ENCODE measurements at regions not wholly inside any gene's neighbourhood (a gene's known extent, or its start where the extent isn't known, plus 50 kb on each side); places are given as distances from the start of the nearest gene placed in this dataset.

DNA sequence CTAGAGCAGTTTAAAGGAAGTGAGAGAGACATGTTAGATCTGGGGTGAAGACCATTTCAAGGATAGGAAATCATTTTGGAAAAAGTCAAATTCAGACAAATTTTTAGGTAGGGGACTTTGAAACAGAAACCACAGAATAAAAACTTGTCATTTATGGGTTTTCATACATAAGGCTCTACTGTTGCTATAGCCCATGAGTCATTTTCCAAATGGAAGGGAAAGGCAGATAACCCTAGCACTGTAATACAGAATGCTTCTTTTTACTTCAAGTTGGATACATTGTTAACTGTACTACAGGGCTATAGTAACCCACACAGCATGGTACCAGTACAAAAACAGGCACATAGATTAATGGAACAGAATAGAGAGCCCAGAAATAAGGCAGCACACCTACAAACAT lies 455.4 kb downstream of the EBF1 start:
- no peak for DNase-seq

DNA sequence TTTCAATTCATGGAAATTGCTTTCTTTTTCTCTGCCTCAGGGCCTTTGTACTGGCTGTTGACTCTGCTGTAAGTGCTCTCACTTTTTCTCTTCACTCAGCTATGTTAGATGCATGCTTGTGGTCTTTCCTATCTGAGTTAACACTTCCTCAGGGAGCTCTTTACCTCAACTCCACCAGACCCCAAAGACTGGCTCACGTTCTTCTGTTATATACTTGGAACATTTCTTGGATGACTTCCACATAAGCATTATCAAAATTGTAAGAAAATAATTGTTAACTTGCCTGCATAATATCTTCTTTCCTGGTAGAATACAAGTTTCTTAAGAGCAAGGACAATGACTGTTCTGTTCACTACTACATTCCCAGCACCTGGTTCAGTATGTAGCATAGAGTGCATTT lies 455.9 kb downstream of the EBF1 start:
- no peak for DNase-seq

DNA sequence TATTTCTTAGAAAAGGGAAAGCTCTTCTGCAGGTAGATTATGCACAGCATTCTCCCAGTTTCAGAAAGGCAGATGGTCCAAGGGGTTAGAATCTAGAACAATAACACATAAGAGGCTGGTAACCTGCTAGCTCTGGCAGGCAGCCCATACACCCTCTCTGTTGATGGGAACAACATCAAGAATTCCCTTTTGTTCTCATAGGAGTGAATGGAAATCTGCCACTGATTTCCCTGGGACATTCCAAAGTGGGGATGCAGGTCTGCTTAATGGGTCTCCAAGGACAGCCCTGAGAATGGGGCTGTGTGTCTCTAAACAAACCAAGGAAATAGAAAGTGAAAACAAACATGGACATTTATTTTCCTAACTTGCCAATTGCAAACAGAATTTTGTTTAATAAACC lies 456.8 kb downstream of the EBF1 start:
- DNase-seq, result no peak

DNA sequence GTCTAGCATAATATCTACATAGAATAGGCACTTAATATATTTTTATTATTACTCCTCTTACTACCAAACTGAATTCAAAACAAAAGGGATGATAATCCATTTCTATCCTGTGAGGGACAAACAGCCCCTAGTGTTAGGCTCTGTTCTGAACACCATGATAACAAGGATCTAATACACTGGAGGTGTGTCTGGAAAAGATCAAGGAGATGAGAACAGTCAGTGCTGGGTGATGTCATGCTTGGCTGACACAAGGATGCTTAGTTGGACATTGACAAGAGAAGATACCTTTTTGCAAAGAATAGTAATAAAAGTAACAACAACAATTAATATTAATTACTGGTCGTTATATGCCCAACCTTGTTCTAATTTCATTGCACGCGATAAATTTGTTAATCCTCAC lies 458.7 kb downstream of the EBF1 start:
- no peak for DNase-seq

DNA sequence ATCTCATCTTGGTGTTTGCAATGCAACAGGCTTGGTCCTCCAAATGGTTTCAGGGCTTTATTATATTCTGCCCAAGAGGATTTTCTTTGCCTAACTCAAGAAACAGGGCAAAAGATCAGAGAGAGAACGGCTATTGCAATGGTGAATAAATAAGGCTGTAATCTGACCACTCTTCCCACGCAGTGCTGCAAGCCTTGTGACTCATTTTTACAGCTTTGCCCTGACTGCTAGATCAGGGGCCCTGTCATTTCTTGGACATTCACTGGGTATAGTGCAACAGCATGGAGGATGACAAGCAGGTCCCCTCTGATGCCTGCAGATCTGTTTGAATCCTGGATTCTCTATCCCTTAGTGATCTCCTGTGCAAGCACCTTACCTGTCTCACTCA lies 459.1 kb downstream of the EBF1 start:
- no peak for DNase-seq

DNA sequence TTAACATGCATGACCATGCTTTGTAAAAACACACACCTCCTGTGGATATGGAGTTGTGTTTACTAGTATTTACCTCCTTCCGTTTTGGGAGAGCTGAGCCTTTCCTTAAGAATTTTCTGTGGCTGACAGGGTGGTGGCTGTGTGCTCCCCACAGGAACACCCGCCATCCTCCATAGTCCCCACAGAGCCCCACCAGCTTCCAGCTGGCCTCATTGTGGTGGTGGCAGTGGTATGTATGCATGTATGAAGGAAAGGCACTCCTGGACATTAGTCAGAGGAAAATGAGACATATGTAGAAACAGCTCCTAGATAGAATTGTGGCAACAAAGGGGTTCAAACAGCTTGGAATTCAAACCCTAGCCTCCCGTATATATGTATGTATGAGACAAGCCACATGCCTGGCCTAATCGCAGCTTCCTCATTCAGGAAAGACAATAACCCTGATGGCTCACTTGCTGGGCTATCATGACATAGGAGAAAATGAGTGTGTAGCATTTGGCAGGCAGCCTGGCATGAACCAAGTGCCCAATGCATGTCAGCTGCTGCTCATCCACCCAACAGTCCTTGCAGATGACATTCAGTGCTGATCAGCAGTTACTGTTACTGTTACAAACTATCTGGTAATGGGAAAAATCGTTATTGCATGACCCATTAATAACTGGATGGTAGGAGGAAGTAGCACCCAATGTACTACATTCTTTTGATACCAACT lies 459.7 kb downstream of the EBF1 start:
- no peak for DNase-seq

DNA sequence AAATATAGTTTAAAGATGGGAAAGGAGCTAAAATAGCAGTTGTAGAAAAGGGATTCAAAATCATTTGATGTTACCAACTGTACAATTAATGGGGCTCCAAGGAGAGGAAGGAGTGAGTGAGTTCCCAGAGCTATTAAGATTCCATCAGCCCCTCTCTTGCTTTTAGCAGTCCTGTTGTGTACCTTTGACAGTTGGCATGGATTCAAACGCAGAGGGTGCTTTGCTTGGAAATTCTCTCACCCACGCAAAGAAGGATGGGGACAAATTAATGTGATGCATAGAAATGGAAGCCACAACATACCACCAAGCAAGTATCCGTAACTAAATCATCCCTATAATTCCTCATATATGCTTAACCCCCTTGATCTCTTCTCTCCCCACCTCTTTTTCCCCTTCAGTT lies 461.3 kb downstream of the EBF1 start:
- no peak for DNase-seq

DNA sequence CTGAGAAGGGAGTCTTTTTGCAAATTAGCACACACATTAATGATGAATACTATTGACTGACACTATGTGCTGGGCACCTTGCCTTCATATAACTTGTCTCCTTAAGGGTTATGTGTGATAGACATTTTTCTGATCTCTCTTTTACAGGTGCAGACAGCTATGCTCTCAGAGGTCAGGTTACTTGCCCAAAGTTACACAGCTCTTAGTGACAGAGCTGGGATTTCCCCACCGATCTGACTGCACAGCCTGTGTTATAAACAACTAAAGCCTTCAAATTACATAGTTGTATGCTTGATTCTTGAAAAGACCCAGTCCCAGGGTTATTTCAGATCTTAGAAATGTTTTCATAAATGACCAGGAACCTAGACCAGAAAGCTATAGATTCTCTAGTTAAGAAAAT lies 462.7 kb downstream of the EBF1 start:
- no peak for DNase-seq

DNA sequence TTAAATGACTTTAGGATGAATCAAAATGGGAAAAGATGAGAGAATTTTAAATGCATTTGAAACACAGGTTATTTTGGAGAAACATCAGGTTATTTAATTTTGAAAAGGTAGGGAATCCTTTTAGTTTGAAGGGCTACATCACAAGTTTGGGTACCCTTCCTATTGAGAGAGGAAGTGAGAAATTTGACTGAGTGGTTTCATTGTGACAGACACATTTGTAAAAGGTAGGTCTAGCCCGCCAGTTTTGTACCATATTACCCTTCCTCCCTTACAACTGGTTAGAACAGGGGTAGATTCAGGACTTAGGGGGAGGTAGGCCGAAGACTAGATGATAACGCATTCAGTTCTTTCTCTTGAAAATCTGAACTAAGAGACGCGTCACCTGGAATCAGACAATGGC lies 464.2 kb downstream of the EBF1 start:
- DNase-seq, result no peak

DNA sequence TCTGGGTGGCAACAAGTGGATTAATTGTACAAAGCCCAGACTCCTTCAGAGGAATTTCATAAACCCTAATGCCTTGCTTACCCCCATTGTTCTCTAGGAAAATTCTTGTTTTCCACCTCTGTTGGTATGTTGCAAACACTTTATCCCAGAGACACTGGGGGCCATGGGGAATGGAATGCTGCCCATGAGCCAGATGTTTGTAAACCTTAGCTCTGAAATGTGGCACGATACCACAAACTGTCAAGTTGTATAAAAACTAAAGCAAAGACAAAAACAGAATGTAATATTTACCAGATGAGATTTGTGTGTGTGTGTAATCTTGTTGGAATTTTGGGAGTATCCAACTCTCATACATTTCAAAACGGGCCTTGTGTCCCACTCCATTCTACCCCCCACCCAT lies 465.0 kb downstream of the EBF1 start:
- DNase-seq, result no peak

DNA sequence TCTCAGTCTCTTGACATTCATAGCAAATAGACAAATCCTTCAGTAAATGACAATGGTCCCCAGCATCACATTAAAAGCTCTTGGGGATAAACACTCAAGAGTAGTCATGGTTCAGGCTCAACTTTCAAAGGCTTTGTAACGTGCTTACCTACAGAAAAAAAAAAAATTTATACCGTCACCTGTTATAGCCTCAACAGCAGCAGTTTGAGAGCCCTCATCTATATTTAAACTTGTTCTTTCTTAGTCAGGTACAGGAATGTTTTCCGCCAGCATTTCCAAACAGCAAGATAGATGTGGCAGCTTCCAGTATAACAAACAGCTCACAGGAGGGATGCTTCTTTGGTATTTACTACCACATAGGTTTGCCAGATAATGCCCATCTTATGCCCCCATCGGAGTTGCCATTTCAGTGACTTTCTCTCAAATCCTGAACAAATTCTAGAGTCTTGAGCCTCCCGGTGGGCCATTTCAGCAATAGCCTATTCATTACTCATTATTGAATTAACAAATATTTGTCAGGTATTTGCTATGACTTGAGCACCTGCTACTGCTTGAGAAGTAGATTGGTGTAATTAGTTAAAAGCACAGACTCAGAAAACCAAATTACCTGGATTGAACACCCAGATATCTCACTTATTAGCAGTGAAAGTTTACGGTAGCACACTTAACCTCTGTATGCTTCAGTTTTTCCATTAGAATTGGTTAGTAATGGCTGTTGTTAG lies 470.0 kb downstream of the EBF1 start:
- no peak for DNase-seq

DNA sequence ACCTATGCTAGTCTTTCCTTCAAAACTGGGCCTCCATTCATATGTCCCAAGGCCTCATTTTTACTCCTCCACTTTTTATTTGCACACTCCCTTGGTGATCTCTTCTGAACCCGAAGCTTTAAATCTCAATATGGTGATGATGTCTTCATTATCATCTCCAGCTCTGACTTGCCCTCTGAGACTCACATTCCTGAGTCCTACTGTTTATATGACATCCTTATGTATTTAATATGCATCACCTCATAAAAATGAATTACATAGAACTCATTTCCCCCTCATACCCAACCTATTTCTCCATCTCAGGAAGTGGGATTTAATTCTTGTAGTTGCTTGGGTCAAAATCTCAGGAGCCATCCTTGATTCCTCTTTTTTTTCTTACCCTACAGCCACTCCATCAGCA lies 473.0 kb downstream of the EBF1 start:
- DNase-seq, result no peak

DNA sequence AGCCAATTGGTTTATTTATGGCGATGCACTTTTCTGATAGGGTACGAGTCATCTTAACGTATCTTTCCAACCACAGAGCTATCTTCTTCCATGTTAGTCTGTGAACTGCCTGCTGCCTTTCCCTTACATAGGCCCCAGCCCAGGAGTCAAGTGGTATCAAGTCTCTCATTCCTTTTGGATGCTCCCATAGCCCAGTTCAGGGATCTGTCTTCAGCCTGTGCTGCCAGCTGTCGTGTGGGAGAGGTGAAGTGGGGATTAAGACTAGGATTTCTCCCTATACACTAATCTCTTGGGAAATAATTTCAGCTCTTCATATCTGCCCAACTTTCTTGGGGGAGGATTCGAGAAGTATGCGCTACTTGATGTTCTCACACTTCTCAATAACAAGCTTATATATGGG lies 475.7 kb downstream of the EBF1 start:
- no peak for DNase-seq

DNA sequence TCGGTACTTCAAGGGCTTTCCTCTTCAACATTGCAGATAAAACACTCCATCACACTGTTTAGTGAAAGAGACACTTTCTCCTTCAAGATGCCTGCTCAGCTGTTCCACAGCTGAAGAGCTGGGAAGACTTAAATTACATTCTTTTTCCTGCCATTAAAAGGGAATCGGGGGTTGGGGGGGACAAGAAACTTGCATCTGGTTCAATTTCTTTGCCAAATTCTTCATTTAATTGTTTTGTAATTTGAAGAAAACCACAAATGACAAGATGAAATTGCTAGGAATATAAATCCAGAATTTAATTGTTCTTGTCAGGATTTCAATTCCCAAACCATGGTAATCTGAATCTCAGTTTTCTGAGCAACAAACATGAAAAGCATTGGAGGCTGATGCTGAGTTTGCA lies 478.3 kb downstream of the EBF1 start:
- no peak for DNase-seq

DNA sequence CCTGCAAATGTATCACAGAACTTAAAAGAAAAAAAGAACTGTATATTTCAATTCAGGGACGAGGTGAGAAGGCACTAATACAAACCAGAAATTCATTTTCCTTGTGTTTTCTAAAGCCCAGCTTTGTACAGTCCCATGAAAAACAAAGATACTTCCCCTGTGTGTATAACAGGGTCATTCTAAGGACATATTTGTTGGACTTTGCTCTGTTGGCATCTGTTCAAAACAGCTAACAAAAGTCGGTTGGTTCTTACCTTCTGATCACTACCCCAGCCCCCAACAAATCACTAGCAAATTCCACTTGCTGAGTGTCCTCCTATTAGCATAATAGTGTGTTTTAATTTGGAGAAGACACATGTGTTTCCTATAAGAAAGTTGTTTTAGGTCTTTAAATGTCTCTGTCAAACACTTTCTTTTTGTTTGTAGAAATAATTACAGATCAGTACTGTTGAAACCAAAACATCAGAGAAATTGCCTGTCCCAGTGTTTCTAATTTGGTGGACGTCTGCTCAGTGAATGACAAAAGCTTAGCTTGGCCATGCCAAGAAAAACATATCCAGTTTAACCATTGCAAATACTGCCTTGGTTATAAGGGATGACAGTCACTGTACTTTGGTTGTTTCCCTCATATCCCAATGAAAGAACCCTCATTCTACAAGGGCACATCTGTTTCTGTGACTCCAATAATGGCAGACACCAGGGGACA lies 480.5 kb downstream of the EBF1 start:
- DNase-seq, result no peak

DNA sequence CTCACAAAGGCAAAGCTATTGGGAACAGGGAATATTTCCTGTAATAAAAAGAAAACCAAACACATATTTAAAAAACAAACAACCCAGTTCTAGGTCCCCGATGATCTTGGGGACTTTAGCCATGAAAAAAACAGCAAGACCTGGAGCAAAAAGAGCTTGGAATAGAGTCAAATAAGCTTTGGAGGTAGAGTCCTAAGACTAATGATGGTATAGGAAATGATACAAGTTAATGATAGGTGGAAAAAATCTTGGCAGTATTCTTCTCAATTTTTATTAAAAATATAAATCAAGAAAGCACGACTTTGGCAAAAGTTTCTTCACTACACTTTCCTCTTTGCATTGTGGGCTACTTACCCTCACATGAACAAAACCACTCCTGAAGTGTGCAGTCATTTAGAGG lies 481.5 kb downstream of the EBF1 start:
- DNase-seq, result no peak

DNA sequence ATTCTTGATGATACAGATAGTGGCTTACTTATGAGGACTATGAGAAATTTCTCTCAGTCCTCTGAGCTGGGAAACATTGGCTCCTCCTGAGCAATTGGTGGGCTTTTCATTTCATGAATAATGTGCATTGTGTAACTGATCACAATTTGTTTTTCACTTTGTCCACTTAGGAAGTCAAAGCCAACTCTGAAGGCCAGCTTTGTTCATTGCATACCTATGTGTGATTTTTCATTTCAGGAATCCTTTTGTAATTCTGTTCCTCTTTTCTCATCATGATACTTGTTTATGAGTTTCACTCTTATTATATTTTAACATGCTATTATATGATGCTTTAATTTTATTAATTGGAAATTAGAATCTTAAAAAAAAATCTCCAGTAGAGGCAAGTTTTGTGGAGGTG lies 483.0 kb downstream of the EBF1 start:
- DNase-seq, result no peak

DNA sequence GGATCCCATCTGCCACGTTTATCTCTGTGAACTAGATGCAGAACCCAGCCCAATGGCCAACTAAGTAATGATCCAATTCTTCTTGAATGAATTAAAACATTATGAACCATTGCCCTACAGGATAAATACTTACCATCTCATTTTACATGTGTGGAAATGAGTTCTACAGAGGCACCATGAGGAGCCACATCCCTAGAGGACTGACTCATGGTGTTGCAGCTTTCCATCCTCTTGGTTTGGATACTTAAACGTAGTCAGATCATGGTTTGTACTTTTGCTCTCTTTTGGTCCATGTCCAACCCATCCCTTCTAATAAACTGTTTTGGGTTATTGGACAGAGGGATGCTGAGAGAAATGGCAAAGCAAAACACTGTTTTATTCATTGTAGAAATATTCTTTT lies 484.8 kb downstream of the EBF1 start:
- no peak for DNase-seq

DNA sequence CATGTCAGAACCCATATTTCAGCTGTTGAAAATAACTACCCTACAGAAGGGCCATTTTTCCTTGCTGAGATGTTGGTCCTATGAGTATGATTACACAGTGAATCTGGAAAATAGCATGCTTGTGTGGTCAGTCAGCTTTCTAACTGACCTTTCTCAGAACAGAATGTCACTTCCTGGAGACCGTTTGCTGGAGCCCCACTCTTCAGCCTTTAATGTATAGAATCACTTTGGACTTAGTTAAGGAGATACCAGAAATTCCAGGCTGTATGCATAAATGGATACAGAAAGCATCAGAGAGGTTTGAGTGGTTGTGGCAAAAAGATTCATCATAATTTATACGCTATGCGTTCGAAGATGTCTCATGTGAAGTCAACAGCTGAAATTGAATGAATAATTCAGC lies 488.1 kb downstream of the EBF1 start:
- no peak for DNase-seq

DNA sequence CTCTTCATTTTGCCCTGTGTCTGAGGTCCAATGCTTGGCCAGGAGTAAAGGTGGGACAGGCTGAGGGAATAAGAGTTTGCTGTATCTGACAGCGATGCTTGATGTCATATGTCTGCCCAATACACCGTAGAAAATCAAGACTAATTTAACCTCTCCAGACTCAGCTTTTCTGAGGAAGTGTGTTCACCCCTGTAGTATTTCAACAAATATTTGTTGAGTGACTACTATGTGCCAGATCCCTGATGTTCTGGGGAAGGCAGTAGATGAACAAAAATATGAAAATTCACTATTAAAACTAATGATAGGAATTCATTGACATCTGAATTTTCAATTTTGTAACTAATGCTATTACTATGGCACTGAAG lies 489.7 kb downstream of the EBF1 start:
- DNase-seq, result no peak

DNA sequence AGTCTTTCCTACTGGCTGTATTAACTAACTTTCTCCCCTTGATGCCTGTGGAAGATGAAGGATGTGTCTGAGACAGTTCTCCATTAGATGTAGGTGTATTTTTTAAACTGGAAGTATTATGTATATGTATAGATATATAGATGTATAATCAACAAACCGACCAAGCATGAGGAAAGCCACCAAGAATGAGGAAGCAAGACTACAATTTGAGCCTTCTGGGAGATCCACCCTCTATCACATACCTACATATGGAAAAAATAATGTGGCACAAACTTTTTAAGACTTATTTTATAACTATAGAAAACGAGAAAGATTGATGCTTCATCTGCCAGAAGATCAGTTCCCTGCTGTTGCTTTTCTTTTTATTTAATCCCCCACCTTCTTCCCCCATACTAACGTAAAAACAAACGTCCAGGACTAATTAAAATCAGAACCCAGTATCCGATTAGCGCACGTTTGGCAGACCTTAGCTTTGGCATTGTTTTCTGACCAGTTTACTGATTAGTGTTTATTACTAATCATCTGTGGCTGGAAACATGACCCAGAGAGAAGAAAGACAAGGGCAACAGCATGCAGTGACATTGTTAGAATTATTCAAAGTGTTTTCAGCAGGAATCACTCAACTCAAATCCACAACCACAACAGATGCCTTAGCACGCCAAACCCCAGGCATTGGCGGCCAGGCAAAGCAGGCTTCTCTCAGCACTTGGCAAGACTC lies 490.2 kb downstream of the EBF1 start:
- DNase-seq, result no peak

DNA sequence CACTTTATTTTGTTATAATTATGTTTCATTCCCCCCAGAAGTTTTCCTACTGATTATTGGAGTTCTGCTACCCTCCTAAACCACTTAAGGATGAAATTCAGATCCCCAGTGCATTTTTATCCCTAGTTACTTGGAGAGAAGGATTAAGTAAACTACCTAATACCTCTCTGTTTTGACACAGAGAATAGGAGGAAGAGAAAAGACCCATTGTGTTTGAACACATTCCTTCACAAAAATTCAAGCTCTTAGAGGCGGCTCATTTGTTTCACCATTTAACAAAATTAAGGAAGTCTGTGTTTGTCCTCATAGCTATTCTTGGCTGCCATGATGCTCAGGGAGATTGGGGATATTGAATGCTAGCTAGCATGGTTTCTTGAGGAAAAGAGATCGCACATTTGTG lies 492.6 kb downstream of the EBF1 start:
- no peak for DNase-seq

DNA sequence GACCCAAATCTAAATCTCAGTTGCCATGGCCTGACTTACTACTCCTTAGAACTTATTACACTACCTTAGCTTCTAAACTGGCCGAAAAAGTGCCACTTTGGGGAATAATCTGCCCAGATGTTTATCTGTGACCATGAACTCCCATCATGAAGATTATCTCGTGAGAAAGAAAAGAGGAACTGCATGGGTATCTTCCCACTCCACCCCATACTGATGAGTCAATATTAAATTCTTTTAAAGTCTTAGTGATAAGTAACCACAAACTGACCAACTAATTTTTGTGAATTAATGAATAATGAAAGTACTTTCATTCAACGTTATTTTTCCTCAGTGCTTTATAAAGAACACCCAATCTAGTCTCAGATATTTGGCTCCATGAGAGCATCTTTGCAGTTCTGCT lies 493.5 kb downstream of the EBF1 start:
- DNase-seq, result no peak

DNA sequence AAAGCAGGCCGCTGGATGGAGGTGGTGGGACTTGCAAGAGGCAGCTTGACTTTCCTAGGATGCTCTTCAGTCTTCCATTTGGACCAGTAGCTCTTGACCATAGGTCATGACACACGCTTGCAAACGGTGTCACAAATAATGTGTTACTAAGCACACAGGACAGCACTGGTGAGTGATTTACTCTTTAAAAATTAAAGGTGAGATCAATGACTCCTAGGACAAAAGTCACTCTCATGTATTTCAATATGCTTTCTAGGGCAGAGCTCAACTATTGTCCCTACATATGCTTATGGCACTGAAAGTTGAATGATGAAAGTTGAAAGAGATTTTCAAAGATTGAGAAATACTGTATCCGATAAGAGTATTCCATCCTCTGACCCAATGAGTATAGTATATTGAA lies 496.7 kb downstream of the EBF1 start:
- no peak for DNase-seq

Data from activated T-cell treated with anti-CD3 and anti-CD28 coated beads for 4 hours (primary cell).